ENCODE measurements at regions not wholly inside any gene's neighbourhood (a gene's known extent, or its start where the extent isn't known, plus 50 kb on each side); places are given as distances from the start of the nearest gene placed in this dataset.

DNA sequence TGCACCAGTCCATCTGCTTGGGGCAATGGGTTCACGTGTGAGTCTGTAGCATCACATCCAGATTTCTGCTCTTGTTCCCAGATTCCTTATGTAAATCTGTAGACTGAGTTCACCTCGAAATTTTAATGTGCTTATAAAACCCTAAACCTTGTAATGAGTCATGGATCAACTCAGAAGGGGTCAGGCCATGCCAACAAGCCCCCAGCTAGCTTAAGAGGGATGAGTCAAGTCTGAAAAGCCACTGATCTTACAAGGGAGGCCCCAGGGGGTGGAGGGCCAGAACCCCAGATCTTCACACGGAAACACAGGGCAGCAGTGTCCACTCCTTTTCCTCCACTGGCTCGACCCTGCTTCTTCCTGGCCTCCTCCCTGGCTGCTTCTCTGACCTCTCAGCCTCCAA, 399.1 kb upstream of the CDH5 start:
- TF ChIP-seq FOXM1 (IDR thresholded peaks at IDR 0.05; ENCODE audit: borderline replicate concordance, low read depth): no peak
- TF ChIP-seq, protein P1, sequence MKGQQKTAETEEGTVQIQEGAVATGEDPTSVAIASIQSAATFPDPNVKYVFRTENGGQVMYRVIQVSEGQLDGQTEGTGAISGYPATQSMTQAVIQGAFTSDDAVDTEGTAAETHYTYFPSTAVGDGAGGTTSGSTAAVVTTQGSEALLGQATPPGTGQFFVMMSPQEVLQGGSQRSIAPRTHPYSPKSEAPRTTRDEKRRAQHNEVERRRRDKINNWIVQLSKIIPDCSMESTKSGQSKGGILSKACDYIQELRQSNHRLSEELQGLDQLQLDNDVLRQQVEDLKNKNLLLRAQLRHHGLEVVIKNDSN (IDR thresholded peaks at IDR 0.05): no peak
- no peak for TF ChIP-seq RAD21 (IDR thresholded peaks at IDR 0.05; ENCODE audit: low read depth)
- no peak for TF ChIP-seq EGR1 (IDR thresholded peaks at IDR 0.05)
- TF ChIP-seq TAF1 (IDR thresholded peaks at IDR 0.05; ENCODE audit: low read depth): no peak
- TF ChIP-seq, protein P2, sequence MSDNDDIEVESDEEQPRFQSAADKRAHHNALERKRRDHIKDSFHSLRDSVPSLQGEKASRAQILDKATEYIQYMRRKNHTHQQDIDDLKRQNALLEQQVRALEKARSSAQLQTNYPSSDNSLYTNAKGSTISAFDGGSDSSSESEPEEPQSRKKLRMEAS (IDR thresholded peaks at IDR 0.05): no peak
- no peak for TF ChIP-seq EP300 (IDR thresholded peaks at IDR 0.05; ENCODE audit: borderline replicate concordance)
- TF ChIP-seq YY1 (IDR thresholded peaks at IDR 0.05; ENCODE audit: low read depth): no peak
- TF ChIP-seq, protein P3, sequence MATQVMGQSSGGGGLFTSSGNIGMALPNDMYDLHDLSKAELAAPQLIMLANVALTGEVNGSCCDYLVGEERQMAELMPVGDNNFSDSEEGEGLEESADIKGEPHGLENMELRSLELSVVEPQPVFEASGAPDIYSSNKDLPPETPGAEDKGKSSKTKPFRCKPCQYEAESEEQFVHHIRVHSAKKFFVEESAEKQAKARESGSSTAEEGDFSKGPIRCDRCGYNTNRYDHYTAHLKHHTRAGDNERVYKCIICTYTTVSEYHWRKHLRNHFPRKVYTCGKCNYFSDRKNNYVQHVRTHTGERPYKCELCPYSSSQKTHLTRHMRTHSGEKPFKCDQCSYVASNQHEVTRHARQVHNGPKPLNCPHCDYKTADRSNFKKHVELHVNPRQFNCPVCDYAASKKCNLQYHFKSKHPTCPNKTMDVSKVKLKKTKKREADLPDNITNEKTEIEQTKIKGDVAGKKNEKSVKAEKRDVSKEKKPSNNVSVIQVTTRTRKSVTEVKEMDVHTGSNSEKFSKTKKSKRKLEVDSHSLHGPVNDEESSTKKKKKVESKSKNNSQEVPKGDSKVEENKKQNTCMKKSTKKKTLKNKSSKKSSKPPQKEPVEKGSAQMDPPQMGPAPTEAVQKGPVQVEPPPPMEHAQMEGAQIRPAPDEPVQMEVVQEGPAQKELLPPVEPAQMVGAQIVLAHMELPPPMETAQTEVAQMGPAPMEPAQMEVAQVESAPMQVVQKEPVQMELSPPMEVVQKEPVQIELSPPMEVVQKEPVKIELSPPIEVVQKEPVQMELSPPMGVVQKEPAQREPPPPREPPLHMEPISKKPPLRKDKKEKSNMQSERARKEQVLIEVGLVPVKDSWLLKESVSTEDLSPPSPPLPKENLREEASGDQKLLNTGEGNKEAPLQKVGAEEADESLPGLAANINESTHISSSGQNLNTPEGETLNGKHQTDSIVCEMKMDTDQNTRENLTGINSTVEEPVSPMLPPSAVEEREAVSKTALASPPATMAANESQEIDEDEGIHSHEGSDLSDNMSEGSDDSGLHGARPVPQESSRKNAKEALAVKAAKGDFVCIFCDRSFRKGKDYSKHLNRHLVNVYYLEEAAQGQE (IDR thresholded peaks at IDR 0.05; ENCODE audit: low read depth): no peak

Data from Ishikawa (cell line).